ENCODE measurements at regions not wholly inside any gene's neighbourhood (a gene's known extent, or its start where the extent isn't known, plus 50 kb on each side); places are given as distances from the start of the nearest gene placed in this dataset.

DNA sequence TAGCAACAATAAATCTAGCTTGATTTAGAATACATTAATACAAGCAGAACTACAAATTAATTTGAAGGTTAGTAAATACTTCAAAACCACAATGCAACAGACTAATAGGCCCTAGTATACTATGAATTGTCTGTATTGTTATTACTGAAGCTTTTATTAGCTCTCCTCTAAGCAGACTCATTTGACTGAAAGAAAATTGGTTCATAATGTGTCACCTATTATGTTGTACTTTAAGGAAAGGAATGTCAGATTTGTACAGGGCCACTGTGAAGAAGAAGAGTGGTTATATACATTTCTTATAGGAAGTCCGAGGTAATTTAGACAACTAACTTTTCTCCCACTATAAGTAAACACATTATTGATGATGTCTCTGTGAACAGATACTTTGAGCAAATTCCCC, 954.5 kb downstream of the ZPLD1 start (continued):
- TF ChIP-seq, protein P1, sequence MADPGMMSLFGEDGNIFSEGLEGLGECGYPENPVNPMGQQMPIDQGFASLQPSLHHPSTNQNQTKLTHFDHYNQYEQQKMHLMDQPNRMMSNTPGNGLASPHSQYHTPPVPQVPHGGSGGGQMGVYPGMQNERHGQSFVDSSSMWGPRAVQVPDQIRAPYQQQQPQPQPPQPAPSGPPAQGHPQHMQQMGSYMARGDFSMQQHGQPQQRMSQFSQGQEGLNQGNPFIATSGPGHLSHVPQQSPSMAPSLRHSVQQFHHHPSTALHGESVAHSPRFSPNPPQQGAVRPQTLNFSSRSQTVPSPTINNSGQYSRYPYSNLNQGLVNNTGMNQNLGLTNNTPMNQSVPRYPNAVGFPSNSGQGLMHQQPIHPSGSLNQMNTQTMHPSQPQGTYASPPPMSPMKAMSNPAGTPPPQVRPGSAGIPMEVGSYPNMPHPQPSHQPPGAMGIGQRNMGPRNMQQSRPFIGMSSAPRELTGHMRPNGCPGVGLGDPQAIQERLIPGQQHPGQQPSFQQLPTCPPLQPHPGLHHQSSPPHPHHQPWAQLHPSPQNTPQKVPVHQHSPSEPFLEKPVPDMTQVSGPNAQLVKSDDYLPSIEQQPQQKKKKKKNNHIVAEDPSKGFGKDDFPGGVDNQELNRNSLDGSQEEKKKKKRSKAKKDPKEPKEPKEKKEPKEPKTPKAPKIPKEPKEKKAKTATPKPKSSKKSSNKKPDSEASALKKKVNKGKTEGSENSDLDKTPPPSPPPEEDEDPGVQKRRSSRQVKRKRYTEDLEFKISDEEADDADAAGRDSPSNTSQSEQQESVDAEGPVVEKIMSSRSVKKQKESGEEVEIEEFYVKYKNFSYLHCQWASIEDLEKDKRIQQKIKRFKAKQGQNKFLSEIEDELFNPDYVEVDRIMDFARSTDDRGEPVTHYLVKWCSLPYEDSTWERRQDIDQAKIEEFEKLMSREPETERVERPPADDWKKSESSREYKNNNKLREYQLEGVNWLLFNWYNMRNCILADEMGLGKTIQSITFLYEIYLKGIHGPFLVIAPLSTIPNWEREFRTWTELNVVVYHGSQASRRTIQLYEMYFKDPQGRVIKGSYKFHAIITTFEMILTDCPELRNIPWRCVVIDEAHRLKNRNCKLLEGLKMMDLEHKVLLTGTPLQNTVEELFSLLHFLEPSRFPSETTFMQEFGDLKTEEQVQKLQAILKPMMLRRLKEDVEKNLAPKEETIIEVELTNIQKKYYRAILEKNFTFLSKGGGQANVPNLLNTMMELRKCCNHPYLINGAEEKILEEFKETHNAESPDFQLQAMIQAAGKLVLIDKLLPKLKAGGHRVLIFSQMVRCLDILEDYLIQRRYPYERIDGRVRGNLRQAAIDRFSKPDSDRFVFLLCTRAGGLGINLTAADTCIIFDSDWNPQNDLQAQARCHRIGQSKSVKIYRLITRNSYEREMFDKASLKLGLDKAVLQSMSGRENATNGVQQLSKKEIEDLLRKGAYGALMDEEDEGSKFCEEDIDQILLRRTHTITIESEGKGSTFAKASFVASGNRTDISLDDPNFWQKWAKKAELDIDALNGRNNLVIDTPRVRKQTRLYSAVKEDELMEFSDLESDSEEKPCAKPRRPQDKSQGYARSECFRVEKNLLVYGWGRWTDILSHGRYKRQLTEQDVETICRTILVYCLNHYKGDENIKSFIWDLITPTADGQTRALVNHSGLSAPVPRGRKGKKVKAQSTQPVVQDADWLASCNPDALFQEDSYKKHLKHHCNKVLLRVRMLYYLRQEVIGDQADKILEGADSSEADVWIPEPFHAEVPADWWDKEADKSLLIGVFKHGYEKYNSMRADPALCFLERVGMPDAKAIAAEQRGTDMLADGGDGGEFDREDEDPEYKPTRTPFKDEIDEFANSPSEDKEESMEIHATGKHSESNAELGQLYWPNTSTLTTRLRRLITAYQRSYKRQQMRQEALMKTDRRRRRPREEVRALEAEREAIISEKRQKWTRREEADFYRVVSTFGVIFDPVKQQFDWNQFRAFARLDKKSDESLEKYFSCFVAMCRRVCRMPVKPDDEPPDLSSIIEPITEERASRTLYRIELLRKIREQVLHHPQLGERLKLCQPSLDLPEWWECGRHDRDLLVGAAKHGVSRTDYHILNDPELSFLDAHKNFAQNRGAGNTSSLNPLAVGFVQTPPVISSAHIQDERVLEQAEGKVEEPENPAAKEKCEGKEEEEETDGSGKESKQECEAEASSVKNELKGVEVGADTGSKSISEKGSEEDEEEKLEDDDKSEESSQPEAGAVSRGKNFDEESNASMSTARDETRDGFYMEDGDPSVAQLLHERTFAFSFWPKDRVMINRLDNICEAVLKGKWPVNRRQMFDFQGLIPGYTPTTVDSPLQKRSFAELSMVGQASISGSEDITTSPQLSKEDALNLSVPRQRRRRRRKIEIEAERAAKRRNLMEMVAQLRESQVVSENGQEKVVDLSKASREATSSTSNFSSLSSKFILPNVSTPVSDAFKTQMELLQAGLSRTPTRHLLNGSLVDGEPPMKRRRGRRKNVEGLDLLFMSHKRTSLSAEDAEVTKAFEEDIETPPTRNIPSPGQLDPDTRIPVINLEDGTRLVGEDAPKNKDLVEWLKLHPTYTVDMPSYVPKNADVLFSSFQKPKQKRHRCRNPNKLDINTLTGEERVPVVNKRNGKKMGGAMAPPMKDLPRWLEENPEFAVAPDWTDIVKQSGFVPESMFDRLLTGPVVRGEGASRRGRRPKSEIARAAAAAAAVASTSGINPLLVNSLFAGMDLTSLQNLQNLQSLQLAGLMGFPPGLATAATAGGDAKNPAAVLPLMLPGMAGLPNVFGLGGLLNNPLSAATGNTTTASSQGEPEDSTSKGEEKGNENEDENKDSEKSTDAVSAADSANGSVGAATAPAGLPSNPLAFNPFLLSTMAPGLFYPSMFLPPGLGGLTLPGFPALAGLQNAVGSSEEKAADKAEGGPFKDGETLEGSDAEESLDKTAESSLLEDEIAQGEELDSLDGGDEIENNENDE (IDR thresholded peaks at IDR 0.05; ENCODE audit: insufficient replicate concordance, low read length): no peak
- TF ChIP-seq BACH1 (IDR thresholded peaks at IDR 0.05; ENCODE audit: low read length) (no peak), CBX5 (IDR thresholded peaks at IDR 0.05; ENCODE audit: low read depth, low read length) (no peak), SIRT6 (IDR thresholded peaks at IDR 0.05; ENCODE audit: low read length) (no peak)
